Ectodermal cell (in vitro differentiated cells): ENCODE measurements at regions not wholly inside any gene's neighbourhood (a gene's known extent, or its start where the extent isn't known, plus 50 kb on each side); places are given as distances from the start of the nearest gene placed in this dataset.

Experiments
- H3K27ac ChIP-seq: 2 replicates; pipeline ENCODE4 v1.7.0; 2013; ENCODE audit warnings: mild to moderate bottlenecking, low read depth, low read length; ENCODE audit not compliant: insufficient read depth, poor library complexity, severe bottlenecking
- H3K27me3 ChIP-seq: 2 replicates; pipeline ENCODE4 v1.7.0; 2013; ENCODE audit warnings: mild to moderate bottlenecking, low read length; ENCODE audit not compliant: insufficient read depth, control insufficient read depth, poor library complexity, severe bottlenecking
- H3K36me3 ChIP-seq: one replicate; pipeline ENCODE4 v1.7.0; 2013; ENCODE audit warnings: low read length; ENCODE audit not compliant: control insufficient read depth, insufficient read depth
- H3K4me1 ChIP-seq: one replicate; pipeline ENCODE4 v1.7.0; 2013; ENCODE audit warnings: low read length; ENCODE audit not compliant: control insufficient read depth, insufficient read depth
- H3K4me3 ChIP-seq: 2 replicates; pipeline ENCODE4 v1.7.0; 2013; ENCODE audit warnings: low read depth, low read length, control low read depth; ENCODE audit not compliant: insufficient read depth
- H3K9me3 ChIP-seq: 2 replicates; pipeline ENCODE4 v1.7.0; 2013; ENCODE audit warnings: mild to moderate bottlenecking, low read length, moderate library complexity; ENCODE audit not compliant: control insufficient read depth
- WGBS, 2 experiments: methylation state at CpG; one replicate each; pipeline ENCODE4 v1.1.7; 2013; ENCODE audit warnings: missing lambda C conversion rate in 2 of 2; 5-methylcytosine and 5-hydroxymethylcytosine counted together

DNA sequence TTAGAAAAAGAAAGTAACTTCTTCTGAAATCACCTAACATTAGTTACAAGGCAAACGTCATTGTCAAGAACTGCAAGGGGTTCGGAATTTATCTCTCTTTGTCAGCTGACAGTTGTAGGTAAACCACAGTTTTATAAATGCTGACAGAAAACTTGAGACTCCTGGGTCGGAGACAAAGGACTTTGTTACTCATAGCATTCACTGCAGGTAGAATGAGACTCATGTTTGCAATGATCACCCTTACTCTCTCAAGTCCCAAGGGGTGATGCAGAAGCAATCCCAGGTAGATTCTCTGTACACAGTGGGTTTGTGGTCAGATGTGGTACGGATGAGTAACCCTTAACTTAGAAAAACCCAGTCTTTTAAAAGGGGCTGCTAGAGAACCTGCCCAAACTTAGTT is 757.8 kb downstream of the TRIB2 start:
- H3K4me3 ChIP-seq = no peak overlapping the region
- H3K4me1 ChIP-seq = no peaks in the 10 kb centered on the region
- H3K27me3 ChIP-seq = no peaks in the 10 kb centered on the region
- WGBS, 2 experiments = 87 to 92% methylated on average over 4 of the region's 4 CpGs
- H3K9me3 ChIP-seq = peaks cover 3% of the 10 kb centered on the region
- no peak overlapping the region for H3K27ac ChIP-seq
- no peaks in the 10 kb centered on the region for H3K36me3 ChIP-seq

- H3K36me3 ChIP-seq = no peaks in the 10 kb centered on the region
- H3K27ac ChIP-seq = no peak overlapping the region
- peaks cover 3% of the 10 kb centered on the region for H3K9me3 ChIP-seq
- WGBS, 2 experiments = 70 to 73% methylated on average over 1 of the region's 1 CpG
- no peaks in the 10 kb centered on the region for H3K4me1 ChIP-seq
- no peak overlapping the region for H3K4me3 ChIP-seq
- no peaks in the 10 kb centered on the region for H3K27me3 ChIP-seq
These were observed 763.3 kb downstream of the TRIB2 start for GRCh38 chr2:13480057-13480456.

GRCh38 chr2:13481201-13481600 is 764.5 kb downstream of the TRIB2 start:
- Histone ChIP-seq H3K27me3 (no peaks in the 10 kb centered on the region), H3K27ac (no peak overlapping the region), H3K36me3 (no peaks in the 10 kb centered on the region), H3K4me1 (no peaks in the 10 kb centered on the region), H3K4me3 (no peak overlapping the region), H3K9me3 (no peaks in the 10 kb centered on the region)
- 92 to 94% methylated on average over 6 of the region's 6 CpGs for WGBS, 2 experiments

DNA sequence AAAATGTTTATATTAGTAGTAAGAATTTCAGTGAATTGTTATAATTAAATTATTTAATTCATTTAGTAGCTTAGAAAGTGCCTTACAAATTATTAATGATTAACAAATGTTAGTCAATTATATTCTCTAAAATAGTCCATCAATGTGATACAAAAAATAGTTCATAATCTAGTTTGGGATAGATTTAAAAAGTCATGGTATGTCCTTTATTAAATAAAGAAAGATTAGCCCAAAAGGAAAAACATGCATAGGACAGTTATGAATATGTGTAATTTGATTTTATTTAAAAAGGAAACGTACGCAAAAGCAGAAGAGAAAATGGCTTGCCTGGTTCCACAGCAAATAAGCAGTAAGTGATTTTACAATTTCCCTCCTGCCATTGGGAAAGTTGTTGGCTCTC is 768.5 kb downstream of the TRIB2 start:
- H3K9me3 ChIP-seq = no peaks in the 10 kb centered on the region
- WGBS, 2 experiments = 87 to 92% methylated on average over 2 of the region's 2 CpGs
- H3K36me3 ChIP-seq = no peaks in the 10 kb centered on the region
- no peaks in the 10 kb centered on the region for H3K4me1 ChIP-seq
- H3K4me3 ChIP-seq = no peak overlapping the region
- H3K27me3 ChIP-seq = no peaks in the 10 kb centered on the region
- no peak overlapping the region for H3K27ac ChIP-seq

DNA sequence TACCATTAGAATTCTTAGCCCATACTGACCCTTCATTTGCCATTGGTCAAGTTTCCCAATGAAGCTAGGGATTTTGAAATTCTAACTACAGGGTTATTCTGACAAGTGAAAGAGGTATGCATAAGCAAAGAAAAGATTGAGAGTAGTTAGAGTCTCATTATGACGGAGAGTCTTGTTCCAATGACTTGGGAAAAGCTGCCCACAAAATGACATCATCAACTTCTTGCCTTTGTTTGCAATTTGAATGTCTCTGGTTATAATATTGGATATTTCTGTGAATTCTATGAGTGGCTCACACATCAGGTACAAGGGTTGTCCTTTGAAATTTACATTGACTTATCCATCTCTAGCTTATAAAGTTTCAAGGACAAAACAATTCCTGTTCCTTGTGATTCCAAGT is 772.2 kb downstream of the TRIB2 start:
- WGBS, 2 experiments = 95 to 97% methylated on average over 1 of the region's 1 CpG
- H3K9me3 ChIP-seq = no peaks in the 10 kb centered on the region

GRCh38 chr2:13492262-13492661 is 775.5 kb downstream of the TRIB2 start:
- Histone ChIP-seq H3K9me3 (no peaks in the 10 kb centered on the region), H3K4me1 (no peaks in the 10 kb centered on the region), H3K27ac (no peak overlapping the region), H3K4me3 (no peak overlapping the region), H3K27me3 (no peaks in the 10 kb centered on the region), H3K36me3 (no peaks in the 10 kb centered on the region)
- WGBS, 2 experiments = 89 to 90% methylated on average over 1 of the region's 1 CpG

More for the DNA sequence above, 772.2 kb downstream of the TRIB2 start:
- Histone ChIP-seq H3K27ac (no peak overlapping the region), H3K4me1 (no peaks in the 10 kb centered on the region), H3K36me3 (no peaks in the 10 kb centered on the region), H3K4me3 (no peak overlapping the region), H3K27me3 (no peaks in the 10 kb centered on the region)

- no peaks in the 10 kb centered on the region for H3K27me3 ChIP-seq
- H3K27ac ChIP-seq = no peak overlapping the region
- H3K4me3 ChIP-seq = no peak overlapping the region
- H3K36me3 ChIP-seq = no peaks in the 10 kb centered on the region
- 71 to 96% methylated on average over 1 to 2 of the region's 2 CpGs for WGBS, 2 experiments
- H3K4me1 ChIP-seq = no peaks in the 10 kb centered on the region
- no peaks in the 10 kb centered on the region for H3K9me3 ChIP-seq
These were observed 778.3 kb downstream of the TRIB2 start for GRCh38 chr2:13495051-13495450.

GRCh38 chr2:13504808-13505207 is 788.1 kb downstream of the TRIB2 start:
- Histone ChIP-seq H3K36me3 (no peaks in the 10 kb centered on the region), H3K27ac (no peak overlapping the region), H3K27me3 (no peaks in the 10 kb centered on the region), H3K4me1 (no peaks in the 10 kb centered on the region), H3K9me3 (peaks cover 2% of the 10 kb centered on the region), H3K4me3 (no peak overlapping the region)
- WGBS, 2 experiments = 81 to 95% methylated on average over 1 of the region's 1 CpG

DNA sequence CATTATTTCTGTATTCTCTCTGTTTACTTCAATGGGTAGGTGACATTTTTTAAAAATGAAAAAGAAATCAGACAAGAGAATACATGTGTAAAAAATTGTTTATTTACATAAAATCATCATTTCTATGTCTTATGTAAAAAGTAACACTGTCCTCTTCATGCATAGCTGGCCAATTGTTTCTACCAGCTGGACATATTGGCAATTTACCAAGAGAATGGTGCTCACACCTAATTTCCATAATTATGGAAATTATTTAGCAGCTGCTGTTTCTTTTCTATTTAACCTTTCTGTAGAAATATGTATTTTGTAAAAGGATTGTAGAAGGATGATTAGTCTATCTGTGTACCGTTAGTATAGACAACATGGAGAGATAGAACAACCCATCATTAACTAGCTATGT is 791.9 kb downstream of the TRIB2 start:
- H3K4me3 ChIP-seq = no peak overlapping the region
- H3K36me3 ChIP-seq = no peaks in the 10 kb centered on the region
- WGBS, 2 experiments = no CpG with 5 or more reads among the region's 1 CpG
- peaks cover 2% of the 10 kb centered on the region for H3K9me3 ChIP-seq
- H3K27me3 ChIP-seq = no peaks in the 10 kb centered on the region
- no peak overlapping the region for H3K27ac ChIP-seq
- H3K4me1 ChIP-seq = no peaks in the 10 kb centered on the region

DNA sequence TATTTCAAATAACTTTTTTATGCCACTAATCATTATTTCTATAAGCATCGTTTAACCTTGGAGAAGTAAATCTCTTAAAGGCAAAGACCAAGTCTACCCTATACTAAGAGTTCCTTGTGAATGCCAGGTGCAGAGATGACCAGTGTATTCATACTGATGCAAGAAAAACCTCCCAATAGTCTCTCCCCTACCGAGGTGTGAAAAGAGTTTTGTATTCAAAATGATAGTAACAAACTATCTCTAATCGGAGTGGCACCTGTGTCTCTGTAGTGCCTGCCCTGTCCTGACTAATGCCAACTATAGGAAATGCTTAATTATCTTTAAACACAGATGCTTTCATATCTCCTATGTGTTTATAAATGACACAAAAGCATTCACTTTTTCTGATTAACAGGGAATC is 798.5 kb downstream of the TRIB2 start:
- no peaks in the 10 kb centered on the region for H3K9me3 ChIP-seq
- no peaks in the 10 kb centered on the region for H3K27me3 ChIP-seq
- no peak overlapping the region for H3K27ac ChIP-seq
- no peak overlapping the region for H3K4me3 ChIP-seq
- no peaks in the 10 kb centered on the region for H3K36me3 ChIP-seq
- 75 to 88% methylated on average over 3 of the region's 3 CpGs for WGBS, 2 experiments
- H3K4me1 ChIP-seq = no peaks in the 10 kb centered on the region

DNA sequence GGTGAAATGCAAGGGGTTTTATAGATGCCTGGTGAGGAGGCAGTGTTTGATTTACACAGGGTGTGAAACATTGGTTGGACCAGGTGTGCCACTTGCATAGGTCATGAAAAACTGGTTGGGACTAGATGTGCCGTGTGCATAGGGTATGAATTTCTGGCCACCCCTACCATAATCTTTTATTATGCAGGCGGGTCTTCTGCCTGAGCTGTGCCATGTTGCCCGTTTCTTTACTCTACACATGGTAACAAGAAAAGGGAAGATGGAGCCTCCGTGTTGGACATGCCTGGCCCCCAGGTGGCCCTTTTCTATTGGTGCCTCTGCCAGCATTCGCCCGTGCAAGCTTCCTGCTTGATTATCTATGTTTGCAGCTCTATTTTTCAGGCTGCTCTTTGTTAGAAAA is 805.4 kb downstream of the TRIB2 start:
- WGBS, 2 experiments = 82% methylated on average over 6 of the region's 6 CpGs
- H3K27ac ChIP-seq = no peak overlapping the region
- no peaks in the 10 kb centered on the region for H3K4me1 ChIP-seq
- H3K4me3 ChIP-seq = no peak overlapping the region
- no peaks in the 10 kb centered on the region for H3K36me3 ChIP-seq
- no peaks in the 10 kb centered on the region for H3K9me3 ChIP-seq
- H3K27me3 ChIP-seq = no peaks in the 10 kb centered on the region
